ENCODE measurements at regions not wholly inside any gene's neighbourhood (a gene's known extent, or its start where the extent isn't known, plus 50 kb on each side); places are given as distances from the start of the nearest gene placed in this dataset.

GRCh38 chr13:55652657-55653056 is 1488.1 kb upstream of the PRR20A start:
- TF ChIP-seq POLR2AphosphoS5 (IDR thresholded peaks at IDR 0.05; ENCODE audit: low read depth, low read length) (no peak), POLR2A (IDR thresholded peaks at IDR 0.05; ENCODE audit: low read depth, low read length) (no peak), PAX5 (IDR thresholded peaks at IDR 0.05; ENCODE audit: insufficient read depth, low read length, severe bottlenecking) (no peak), TAF1 (IDR thresholded peaks at IDR 0.05; ENCODE audit: low read depth, low read length) (no peak), POU2F2 (IDR thresholded peaks at IDR 0.05; ENCODE audit: low read depth, low read length) (no peak), SPI1 (IDR thresholded peaks at IDR 0.05; ENCODE audit: low read depth, low read length) (no peak)
